NCI-H526 (cell line): ENCODE measurements at regions not wholly inside any gene's neighbourhood (a gene's known extent, or its start where the extent isn't known, plus 50 kb on each side); places are given as distances from the start of the nearest gene placed in this dataset.
"Not testable (repeated sequence)": the region's sequence is repeated elsewhere in the genome, so short reads cannot be mapped to it uniquely, and the experiment has no call there.

ENCODE experiments used
- DNase-seq, 2 experiments: peaks; one replicate each; lab custom pipeline; 2025; lab: John Stamatoyannopoulos, UW

GRCh38 chr1:206256935-206257334 lies 53.6 kb downstream of the SRGAP2 start:
- not testable (repeated sequence) for DNase-seq

- DNase-seq = not testable (repeated sequence)
These were observed 58.1 kb downstream of the SRGAP2 start for GRCh38 chr1:206261473-206261872.

- DNase-seq = not testable (repeated sequence)
These were observed 59.1 kb downstream of the SRGAP2 start for GRCh38 chr1:206262424-206262823.

DNA sequence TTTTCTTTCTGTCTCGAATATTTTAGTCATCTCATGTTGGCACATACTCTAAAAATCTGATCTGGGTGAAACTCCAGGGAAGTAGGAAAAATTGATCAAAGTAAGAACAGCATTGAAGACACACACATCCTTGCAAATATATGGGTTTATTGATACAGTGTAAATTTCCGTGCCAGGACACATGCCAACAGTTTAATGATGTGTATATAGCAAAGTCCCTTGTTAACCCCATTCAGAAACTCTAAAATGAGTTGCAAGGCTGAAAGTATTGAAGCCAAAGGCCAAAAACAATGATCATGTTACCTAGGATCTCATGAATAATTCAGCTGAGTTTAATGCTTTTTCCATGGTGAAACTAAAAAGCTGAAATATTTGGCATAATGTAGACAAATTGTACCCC lies 61.6 kb downstream of the SRGAP2 start:
- DNase-seq = not testable (repeated sequence)

DNA sequence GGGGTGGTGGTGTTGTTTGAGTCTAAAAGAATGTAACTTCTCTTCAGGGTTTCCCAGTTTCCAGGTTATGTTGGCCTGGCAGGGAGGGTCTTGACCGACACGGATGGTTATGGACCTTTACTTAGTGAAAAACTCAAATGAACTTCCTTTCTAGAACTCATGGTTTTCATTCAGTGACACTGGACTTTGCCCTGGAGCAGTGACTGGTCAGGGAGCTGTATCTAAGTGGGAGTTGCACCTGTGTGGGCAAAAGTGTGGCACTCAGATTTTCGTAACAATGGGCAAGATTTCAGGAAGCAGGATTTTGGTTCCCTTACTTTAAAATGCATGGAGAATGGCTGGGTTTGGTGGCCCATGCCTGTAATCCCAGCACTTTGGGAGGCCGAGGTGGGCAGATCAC lies 67.8 kb downstream of the SRGAP2 start:
- DNase-seq = not testable (repeated sequence)

DNA sequence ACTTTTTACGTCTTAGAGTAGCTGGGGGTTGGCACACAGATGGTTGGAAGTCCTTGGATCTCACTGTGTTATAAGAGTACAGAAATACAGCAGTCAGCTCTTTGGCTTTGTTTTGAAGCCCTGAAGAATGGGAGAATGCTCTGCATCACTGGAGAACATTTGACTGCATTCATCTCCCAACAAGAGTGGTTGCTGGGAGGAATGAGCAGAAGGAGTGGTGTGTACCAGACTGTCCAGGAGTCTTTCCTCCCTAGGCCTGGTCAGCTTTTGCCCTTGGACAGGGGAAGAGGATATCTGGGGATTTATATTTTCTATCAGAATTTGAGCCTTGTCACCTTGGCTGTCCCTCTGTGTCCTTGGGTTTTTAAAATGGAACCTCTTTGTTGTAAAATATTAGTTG lies 69.8 kb downstream of the SRGAP2 start:
- DNase-seq = not testable (repeated sequence)

DNA sequence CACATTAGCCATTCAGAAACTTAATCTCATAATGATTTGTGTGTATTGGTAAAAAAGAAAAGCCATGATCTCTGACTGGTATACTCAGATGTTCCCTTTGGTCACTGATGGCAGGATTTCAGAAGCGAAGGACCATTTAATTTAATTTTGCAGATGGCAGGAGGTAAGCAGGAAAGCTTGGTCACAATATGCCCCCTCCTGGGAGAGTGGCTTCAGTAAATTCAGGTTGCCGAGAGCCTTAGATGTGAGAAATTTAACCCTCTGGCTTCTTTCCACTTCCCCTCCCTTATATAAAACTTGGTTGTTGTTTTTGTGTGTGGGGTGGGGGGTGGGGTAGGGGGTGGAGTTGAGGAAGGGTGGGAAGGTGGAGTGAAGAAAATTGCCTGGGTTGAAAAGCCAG lies 72.8 kb downstream of the SRGAP2 start:
- DNase-seq = not testable (repeated sequence)

DNA sequence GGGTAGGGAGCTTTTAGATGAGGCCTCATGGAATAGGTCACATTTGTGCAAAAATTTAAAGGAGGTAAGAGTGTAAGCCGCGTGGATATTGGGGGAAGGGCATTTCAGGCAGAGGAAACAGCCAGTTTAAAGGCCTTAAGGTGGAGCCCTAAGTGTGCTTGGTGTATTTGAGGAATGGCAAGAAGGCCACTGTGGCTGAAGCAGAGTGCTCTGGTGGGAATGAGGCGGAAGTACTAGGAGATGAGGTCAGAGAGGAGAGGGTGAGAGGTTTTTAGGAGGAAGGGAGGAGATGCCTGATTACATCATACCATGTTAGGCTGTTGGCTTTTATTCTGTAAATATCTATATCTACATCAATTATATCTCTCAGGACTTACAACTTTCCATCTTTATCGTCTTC lies 75.3 kb downstream of the SRGAP2 start:
- not testable (repeated sequence) for DNase-seq

- not testable (repeated sequence) for DNase-seq
These were observed 77.3 kb downstream of the SRGAP2 start for GRCh38 chr1:206280683-206281082.

- DNase-seq = not testable (repeated sequence)
These were observed 78.7 kb downstream of the SRGAP2 start for GRCh38 chr1:206281912-206282654.

GRCh38 chr1:206285024-206285960 lies 82.0 kb downstream of the SRGAP2 start:
- not testable (repeated sequence) for DNase-seq

DNA sequence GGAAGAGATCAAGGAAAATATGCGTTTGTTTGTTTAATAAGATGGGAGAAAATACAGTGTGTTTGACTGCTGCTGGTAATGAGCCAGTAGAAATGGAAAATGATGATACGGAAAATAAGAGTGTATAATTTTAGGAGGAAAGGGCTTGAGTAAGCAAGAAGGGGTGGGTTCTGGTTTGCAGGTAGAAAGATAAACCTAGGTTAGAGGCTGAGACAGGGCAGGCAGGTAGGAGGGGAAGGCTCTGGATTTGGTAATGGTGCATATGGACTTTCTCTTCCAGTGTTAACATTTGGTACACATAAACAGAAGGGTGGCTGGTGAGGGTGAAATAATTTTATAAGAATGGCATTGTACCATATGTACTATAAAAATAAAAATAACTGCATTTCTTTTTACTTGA lies 84.4 kb downstream of the SRGAP2 start:
- DNase-seq = not testable (repeated sequence)

- not testable (repeated sequence) for DNase-seq
These were observed 85.1 kb downstream of the SRGAP2 start for GRCh38 chr1:206288453-206288852.

DNA sequence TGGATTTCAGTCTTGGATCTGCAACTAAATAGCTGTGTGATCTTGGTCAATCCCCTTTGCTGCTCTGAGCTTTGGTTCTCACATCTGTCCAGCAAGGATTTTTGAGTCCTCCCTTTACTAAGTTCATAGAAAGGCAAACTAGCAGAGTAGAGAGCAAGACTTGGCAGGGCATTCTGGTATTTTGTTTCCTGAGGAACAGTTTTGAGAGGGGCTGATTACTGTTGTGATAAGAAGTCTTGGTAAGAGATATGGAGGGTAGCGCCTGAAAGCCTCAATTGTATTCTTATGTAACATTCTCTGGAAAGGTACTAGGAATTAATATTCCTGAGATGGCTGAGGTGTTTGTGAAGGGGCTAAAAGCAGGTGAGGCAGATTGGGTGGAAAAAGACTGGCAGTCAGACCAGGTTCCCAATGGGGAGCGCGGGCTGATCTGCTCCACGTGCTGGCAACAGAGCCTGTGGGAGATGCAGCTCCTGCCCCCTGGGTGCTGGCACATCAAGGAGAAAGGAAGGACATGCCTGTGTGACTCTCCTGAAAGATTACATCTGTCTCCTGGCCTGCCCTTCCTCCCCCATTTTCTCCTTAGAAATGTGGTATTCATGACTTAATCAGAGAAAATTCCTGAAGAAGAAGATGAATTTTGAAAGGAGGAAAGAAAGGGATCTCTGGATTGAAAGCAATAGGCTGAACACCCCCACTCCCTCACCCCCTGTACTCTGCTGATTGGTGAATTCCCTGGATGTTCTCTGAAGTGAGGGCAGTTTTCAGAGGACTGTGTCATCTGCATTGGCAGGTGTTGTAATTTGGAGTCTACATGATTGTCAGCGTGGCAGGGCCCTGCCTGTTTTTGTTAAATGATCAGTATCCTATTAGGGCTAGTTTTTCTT lies 94.0 kb downstream of the SRGAP2 start:
- not testable (repeated sequence) for DNase-seq

- DNase-seq = not testable (repeated sequence)
These were observed 94.7 kb downstream of the SRGAP2 start for GRCh38 chr1:206298032-206298392.

DNA sequence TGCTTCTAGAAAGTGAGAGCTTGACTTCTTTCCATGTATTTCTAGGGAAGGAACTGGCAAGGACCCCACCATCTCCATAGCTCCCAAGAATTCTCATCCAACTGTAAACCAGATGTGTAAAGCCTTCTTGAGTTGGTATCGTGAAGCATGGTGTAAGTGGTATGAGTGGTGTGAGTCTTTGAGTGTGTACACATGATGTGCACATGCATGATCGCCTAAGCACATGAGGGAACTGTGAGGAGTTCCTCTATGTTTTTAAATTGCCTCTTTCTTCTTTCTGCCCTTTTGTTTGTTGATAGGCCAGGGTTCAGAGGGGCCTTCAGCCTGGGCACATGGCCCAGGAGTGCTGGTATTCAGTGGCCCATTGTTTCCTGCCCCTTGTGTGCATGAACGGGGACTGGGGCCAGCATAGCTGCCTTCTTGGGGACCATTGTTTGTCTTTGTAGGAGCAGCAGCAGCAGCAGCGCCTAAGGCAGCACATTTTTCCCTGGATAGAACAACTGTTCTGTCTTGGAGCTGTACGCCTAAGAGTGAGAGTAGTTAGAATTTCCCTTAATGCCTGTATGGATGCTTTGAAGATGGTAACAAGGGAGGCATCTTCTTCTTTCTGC lies 95.9 kb downstream of the SRGAP2 start:
- DNase-seq = not testable (repeated sequence)

DNA sequence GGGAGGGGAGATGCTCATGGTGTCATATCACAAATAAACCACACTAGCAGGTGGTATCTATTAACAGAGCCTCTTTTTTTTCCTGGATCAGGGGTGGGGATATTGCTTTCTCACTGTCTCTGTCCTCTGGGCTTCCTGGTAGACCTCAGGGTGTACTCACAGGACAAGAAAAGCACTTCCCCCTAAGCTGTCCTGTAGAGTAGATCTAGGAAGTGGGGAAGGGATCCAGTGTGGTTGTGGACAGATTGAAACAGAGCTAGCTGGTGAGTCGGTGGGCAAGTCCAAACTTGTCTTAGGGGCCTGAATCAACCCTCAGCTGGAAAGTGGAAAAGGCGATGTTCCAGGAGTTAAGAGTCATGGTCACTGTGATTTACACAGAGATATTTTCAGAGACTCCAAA lies 96.6 kb downstream of the SRGAP2 start:
- not testable (repeated sequence) for DNase-seq

DNA sequence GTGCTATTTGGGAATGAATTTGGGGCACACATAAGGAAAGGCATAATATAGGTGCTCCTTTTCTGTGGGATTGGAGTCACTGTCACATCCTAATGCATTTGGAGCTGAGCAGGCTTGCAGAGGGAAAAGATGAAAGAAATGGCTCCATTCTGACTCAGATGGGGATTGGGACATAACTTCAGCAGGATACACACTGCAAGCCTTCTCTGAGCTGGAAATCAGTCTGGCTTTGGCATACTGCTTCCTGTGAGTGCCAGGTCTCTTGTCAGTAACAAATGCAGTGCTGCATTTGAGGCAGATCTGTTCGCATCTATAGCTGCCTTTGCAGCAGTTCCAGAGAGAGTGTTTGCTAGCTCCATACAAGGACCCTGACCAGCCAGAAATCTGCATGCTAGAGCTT lies 98.7 kb downstream of the SRGAP2 start:
- not testable (repeated sequence) for DNase-seq

- DNase-seq = not testable (repeated sequence)
These were observed 104.1 kb downstream of the SRGAP2 start for GRCh38 chr1:206307442-206307841.

GRCh38 chr1:206310948-206311347 lies 107.6 kb downstream of the SRGAP2 start:
- DNase-seq = not testable (repeated sequence)

DNA sequence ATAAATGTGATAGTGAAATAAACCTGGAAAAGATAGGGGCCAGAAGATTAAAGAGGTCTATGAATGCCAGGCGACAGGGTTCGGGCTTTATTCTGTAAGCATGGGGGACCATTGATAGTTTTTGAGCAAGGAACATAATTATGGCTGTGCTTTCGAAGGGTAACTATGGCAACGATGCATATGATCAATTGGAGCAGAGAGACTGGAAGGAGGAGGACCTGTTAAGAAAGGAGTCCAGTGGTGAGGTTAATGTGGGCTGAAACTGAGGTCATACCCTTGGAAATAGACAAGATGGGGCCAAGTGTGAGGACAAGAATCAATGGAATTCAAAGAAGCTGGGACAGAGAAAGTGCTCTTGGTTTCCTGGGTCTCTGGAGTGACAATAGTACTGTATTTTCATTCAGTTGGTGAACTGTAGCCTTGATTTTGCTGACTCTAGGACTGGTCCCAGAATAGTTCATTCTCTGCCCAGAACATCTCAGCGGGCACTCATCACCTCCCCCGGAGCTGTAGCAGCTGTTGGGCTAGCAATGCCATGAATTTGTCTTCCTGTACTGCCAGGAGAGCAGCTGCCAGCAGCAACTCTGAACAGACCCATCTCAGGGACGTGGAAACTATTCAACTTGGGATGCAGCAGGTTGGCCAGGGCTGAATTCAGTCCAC lies 108.4 kb downstream of the SRGAP2 start:
- DNase-seq = not testable (repeated sequence)
